Uterus (tissue), 3 donors: ENCODE measurements at regions not wholly inside any gene's neighbourhood (a gene's known extent, or its start where the extent isn't known, plus 50 kb on each side); places are given as distances from the start of the nearest gene placed in this dataset.

ENCODE experiments used
- DNase-seq, 2 donors: peaks; one replicate each; pipeline ENCODE4 v3.0.0-alpha.2; 2019 to 2020
- H3K27ac ChIP-seq, 2 donors: fragments of 200-600 bp; sonication (generic); 1 replicate in 1 of 2; 2 replicates in 1 of 2; pipeline ENCODE4 v1.5.1; 2016 to 2018
- H3K27me3 ChIP-seq, 2 donors: fragments of 200-600 bp; sonication (generic); one replicate each; pipeline ENCODE4 v1.5.1; 2018 to 2019; ENCODE audit warnings: control low read depth in 1 of 2
- H3K36me3 ChIP-seq, 2 donors: fragments of 200-600 bp; sonication (generic); one replicate each; pipeline ENCODE4 v1.5.1; 2019; ENCODE audit warnings: control low read depth in 1 of 2
- H3K4me1 ChIP-seq, 2 donors: fragments of 200-600 bp; sonication (generic); one replicate each; pipeline ENCODE4 v1.5.1; 2018 to 2019; ENCODE audit warnings: control low read depth in 1 of 2
- H3K4me3 ChIP-seq, 2 donors: fragments of 200-600 bp; sonication (generic); 1 replicate in 1 of 2; 2 replicates in 1 of 2; pipeline ENCODE4 v1.5.1; 2018 to 2019; ENCODE audit warnings: mild to moderate bottlenecking in 1 of 2
- H3K9me3 ChIP-seq, 2 donors: fragments of 200-600 bp; sonication (generic); one replicate each; pipeline ENCODE4 v1.5.1; 2019; ENCODE audit warnings: control low read depth in 1 of 2
- POLR2A ChIP-seq, 2 donors: fragments of 450-650 bp; IDR thresholded peaks; one replicate each; pipeline ENCODE4 v1.6.1; 2016; ENCODE audit warnings: antibody characterized with exemption in 2 of 2, mild to moderate bottlenecking in 1 of 2, moderate library complexity in 1 of 2
- intact Hi-C: fragments of 100-400 bp; cut with DNase I; formaldehyde crosslinking; loops from one replicate; pipeline ENCODE4 v1.15.1; 2023; ENCODE audit warnings: low total_unique reads
- TF ChIP-seq, protein P1 (sequence below), 4 experiments: fragments of 200-600 bp in 2 of 4; fragments of 450-650 bp in 2 of 4; sonication (generic) in 2 of 4; IDR thresholded peaks; one replicate each; pipeline ENCODE4 v1.5.1; 2016 to 2019; ENCODE audit warnings: antibody characterized with exemption in 4 of 4, mild to moderate bottlenecking in 2 of 4, moderate library complexity in 1 of 4
- donor health status: DM: yes; HTN: yes; CAD: no.

DNA sequence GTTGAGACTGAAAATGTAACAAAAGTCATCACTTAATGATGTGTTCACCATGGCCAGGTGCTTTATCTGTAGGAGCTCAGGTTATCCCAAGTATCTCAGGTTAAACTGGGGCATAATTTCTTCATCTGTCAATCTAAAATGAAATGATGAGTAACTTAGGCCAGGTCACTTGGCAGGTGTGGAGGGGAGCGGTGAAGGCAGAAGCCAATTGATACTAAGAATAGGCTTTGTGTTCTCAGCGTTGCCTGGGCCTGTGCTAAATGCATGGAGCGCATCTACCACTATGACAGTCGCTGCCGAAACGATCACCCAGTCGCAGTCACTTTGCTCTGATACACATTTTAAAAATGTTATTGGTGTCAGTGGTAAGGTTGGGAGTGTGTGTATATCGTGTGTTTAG lies 91.6 kb downstream of the FGF9 start:
- no peak for TF ChIP-seq POLR2A (IDR thresholded peaks at IDR 0.05)
- TF ChIP-seq, protein P1, sequence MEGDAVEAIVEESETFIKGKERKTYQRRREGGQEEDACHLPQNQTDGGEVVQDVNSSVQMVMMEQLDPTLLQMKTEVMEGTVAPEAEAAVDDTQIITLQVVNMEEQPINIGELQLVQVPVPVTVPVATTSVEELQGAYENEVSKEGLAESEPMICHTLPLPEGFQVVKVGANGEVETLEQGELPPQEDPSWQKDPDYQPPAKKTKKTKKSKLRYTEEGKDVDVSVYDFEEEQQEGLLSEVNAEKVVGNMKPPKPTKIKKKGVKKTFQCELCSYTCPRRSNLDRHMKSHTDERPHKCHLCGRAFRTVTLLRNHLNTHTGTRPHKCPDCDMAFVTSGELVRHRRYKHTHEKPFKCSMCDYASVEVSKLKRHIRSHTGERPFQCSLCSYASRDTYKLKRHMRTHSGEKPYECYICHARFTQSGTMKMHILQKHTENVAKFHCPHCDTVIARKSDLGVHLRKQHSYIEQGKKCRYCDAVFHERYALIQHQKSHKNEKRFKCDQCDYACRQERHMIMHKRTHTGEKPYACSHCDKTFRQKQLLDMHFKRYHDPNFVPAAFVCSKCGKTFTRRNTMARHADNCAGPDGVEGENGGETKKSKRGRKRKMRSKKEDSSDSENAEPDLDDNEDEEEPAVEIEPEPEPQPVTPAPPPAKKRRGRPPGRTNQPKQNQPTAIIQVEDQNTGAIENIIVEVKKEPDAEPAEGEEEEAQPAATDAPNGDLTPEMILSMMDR (IDR thresholded peaks at IDR 0.05), result no peak
- Histone ChIP-seq H3K27me3 (no peaks in the 10 kb centered on the region), H3K4me1 (no peaks in the 10 kb centered on the region), H3K4me3 (no peak overlapping the region), H3K27ac (no peak overlapping the region), H3K36me3 (no peaks in the 10 kb centered on the region), H3K9me3 (no peaks in the 10 kb centered on the region)
- intact Hi-C loops, result no loop called here
- no peak for DNase-seq

DNA sequence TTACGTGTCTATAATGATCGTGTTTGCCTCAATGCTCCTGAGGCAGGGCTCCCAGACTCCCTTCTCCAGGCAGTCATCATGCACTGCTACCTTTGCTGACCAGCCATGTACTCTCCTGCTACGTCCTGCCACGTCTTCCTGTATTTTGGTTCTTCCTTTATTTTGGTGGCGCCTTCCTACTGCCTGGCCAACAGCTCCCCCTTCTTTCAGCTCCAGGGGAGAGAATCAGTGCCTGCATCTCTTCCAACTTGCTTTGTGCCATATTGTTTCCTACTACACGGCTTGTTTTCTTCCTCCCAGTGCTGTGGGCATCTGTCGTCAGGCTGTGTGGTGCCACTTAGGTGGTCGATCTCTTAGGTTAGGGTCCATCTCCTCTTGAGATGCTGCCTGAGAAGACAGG lies 96.2 kb downstream of the FGF9 start:
- H3K27me3 ChIP-seq, result no peaks in the 10 kb centered on the region
- no peaks in the 10 kb centered on the region for H3K9me3 ChIP-seq
- H3K4me1 ChIP-seq, result no peaks in the 10 kb centered on the region
- no peak for DNase-seq
- TF ChIP-seq POLR2A (IDR thresholded peaks at IDR 0.05), result no peak
- TF ChIP-seq, protein P1 (IDR thresholded peaks at IDR 0.05), result no peak
- H3K36me3 ChIP-seq, result no peaks in the 10 kb centered on the region
- intact Hi-C loops, result no loop called here
- H3K4me3 ChIP-seq, result no peak overlapping the region
- no peak overlapping the region for H3K27ac ChIP-seq

DNA sequence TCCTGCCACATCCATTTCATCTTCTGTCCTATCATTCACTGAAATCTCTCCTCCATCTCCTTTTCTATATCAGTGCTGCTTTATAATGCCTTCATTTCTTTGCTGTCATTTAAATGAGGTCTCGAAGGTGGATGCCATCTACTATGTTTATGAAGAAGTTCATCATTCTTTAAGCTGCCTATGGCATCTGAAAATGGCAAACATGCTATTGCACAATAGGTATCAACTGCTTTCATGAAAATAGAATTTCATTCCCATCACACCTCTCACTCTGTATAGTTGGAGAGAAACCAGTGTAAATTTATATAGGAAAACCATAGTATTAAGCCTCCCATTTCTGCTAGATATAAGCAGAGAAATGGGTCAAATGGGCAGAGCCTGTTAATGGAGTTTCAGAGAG lies 100.2 kb downstream of the FGF9 start:
- Histone ChIP-seq H3K27ac (no peak overlapping the region), H3K36me3 (no peaks in the 10 kb centered on the region), H3K27me3 (no peaks in the 10 kb centered on the region), H3K9me3 (no peaks in the 10 kb centered on the region), H3K4me3 (no peak overlapping the region), H3K4me1 (no peaks in the 10 kb centered on the region)
- TF ChIP-seq, protein P1 (IDR thresholded peaks at IDR 0.05), result no peak
- TF ChIP-seq POLR2A (IDR thresholded peaks at IDR 0.05), result no peak
- intact Hi-C loops, result no loop called here
- DNase-seq, result no peak

DNA sequence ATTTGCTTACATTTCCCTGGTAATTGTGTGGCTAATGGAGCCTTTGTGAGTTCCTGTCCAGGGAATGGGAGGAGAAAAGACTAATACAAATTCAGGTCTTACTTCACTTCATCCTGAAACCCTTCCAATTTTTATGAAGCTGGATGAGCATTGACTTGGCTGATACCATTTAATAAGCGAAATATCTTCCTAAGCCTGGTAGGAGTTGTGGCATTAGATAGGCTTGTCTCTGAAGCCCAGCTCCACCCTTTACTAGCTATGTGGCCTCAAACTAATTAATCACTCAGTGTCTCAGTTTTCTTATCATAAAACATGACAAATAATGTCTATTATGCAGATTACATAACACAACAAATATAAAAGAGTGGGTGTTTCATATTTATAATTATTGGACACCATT lies 106.3 kb downstream of the FGF9 start:
- intact Hi-C loops, result no loop called here
- Histone ChIP-seq H3K4me3 (no peak overlapping the region), H3K9me3 (no peaks in the 10 kb centered on the region), H3K27ac (no peak overlapping the region), H3K36me3 (no peaks in the 10 kb centered on the region), H3K4me1 (no peaks in the 10 kb centered on the region), H3K27me3 (no peaks in the 10 kb centered on the region)
- DNase-seq, result no peak
- TF ChIP-seq, protein P1 (IDR thresholded peaks at IDR 0.05), result no peak
- no peak for TF ChIP-seq POLR2A (IDR thresholded peaks at IDR 0.05)

DNA sequence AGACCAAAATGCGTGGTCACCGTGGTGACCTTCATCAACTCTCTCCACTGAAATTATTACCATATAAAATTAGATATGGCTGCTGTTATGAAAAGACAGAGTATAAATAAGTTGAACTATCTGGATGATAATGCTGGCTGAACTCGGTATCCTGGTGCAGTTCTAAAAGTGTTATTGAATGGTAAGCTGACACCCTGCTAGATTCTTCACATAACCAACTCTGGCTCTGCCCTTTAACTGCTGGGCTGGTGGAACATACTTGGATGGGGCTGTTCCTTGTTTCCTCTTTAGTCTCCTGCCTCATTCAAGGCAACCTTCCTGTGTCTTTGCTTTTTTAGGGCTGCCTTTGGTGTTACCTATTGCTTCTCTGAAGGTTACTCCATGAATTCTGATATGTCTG lies 106.9 kb downstream of the FGF9 start:
- TF ChIP-seq, protein P1 (IDR thresholded peaks at IDR 0.05), result no peak
- DNase-seq, result no peak
- H3K27ac ChIP-seq, result no peak overlapping the region
- no peaks in the 10 kb centered on the region for H3K4me1 ChIP-seq
- H3K9me3 ChIP-seq, result no peaks in the 10 kb centered on the region
- intact Hi-C loops, result no loop called here
- H3K27me3 ChIP-seq, result no peaks in the 10 kb centered on the region
- no peak overlapping the region for H3K4me3 ChIP-seq
- no peaks in the 10 kb centered on the region for H3K36me3 ChIP-seq
